PC-3 (cell line): ENCODE measurements at regions not wholly inside any gene's neighbourhood (a gene's known extent, or its start where the extent isn't known, plus 50 kb on each side); places are given as distances from the start of the nearest gene placed in this dataset.

Experiments used
- ATAC-seq: fragments of 200-7000 bp; cut with Tn5 transposase; 2 replicates; pipeline ENCODE4 v1.9.1; 2020; ENCODE audit warnings: mild to moderate bottlenecking, moderate library complexity
- BruUV-seq: library from RNA; stranded (reverse); fragments of 400-500 nt; replicated peaks from 2 replicates; lab custom pipeline; 2021; lab: Mats Ljungman, UMichigan
- CTCF ChIA-PET: fragments of 300-600 bp; sonication (Branson Sonifier 250); formaldehyde crosslinking; loops from one replicate; lab custom pipeline; 2022; ENCODE audit warnings: antibody characterized with exemption; lab: Charles Lee
- POLR2A ChIA-PET: fragments of 300-600 bp; sonication (Branson Sonifier 250); formaldehyde crosslinking; loops from one replicate; lab custom pipeline; 2022; ENCODE audit warnings: antibody characterized with exemption; ENCODE audit not compliant: unreplicated experiment; lab: Charles Lee
- DNase-seq: peaks from one replicate; pipeline ENCODE4 v3.0.0-alpha.2; 2015
- H2AFZ ChIP-seq: fragments of 300-600 bp; sonication (generic); 2 replicates; pipeline ENCODE4 v1.6.0; 2016; ENCODE audit warnings: antibody characterized with exemption, low read length
- H3F3A ChIP-seq: fragments of 300-600 bp; sonication (generic); one replicate; pipeline ENCODE4 v1.6.0; 2017; ENCODE audit warnings: antibody characterized with exemption, low read length, control low read depth, mild to moderate bottlenecking; ENCODE audit not compliant: unreplicated experiment
- H3K27ac ChIP-seq: fragments of 300-600 bp; sonication (generic); 2 replicates; pipeline ENCODE4 v1.5.1; 2016; ENCODE audit warnings: mild to moderate bottlenecking, low read length
- H3K27me3 ChIP-seq: fragments of 300-600 bp; sonication (generic); 2 replicates; pipeline ENCODE4 v1.6.1; 2016; ENCODE audit warnings: low read length, mixed read lengths
- H3K36me3 ChIP-seq: fragments of 300-600 bp; sonication (generic); 2 replicates; pipeline ENCODE4 v1.6.1; 2016; ENCODE audit warnings: low read depth, mixed run types, low read length, mixed read lengths
- H3K4me1 ChIP-seq: fragments of 300-600 bp; sonication (generic); 2 replicates; pipeline ENCODE4 v1.5.1; 2016; ENCODE audit warnings: low read length; ENCODE audit not compliant: insufficient read depth
- H3K4me2 ChIP-seq: fragments of 300-600 bp; sonication (generic); 2 replicates; pipeline ENCODE4 v1.6.0; 2016; ENCODE audit warnings: low read length
- H3K4me3 ChIP-seq: fragments of 300-600 bp; sonication (generic); 2 replicates; pipeline ENCODE4 v1.5.1; 2016; ENCODE audit warnings: mild to moderate bottlenecking, low read length, mixed read lengths
- H3K79me2 ChIP-seq: fragments of 300-600 bp; sonication (generic); 2 replicates; pipeline ENCODE4 v1.6.1; 2017; ENCODE audit warnings: low read length, mixed read lengths
- H3K9ac ChIP-seq: fragments of 300-600 bp; sonication (generic); 2 replicates; pipeline ENCODE4 v1.6.0; 2016; ENCODE audit warnings: mild to moderate bottlenecking, low read length
- H3K9me2 ChIP-seq: fragments of 300-600 bp; sonication (generic); replicated peaks from 2 replicates; pipeline ENCODE4 v1.6.1; 2016; ENCODE audit warnings: mixed run types, low read length, mixed read lengths
- H3K9me3 ChIP-seq: fragments of 300-600 bp; sonication (generic); 2 replicates; pipeline ENCODE4 v1.6.1; 2016; ENCODE audit warnings: low read length, mixed read lengths
- H4K20me1 ChIP-seq: fragments of 300-600 bp; sonication (generic); 2 replicates; pipeline ENCODE4 v1.6.1; 2016; ENCODE audit warnings: low read length, mixed read lengths
- CTCF ChIP-seq: fragments of 300-600 bp; sonication (generic); conservative IDR thresholded peaks from 2 replicates; pipeline ENCODE4 v1.5.1; 2017; ENCODE audit warnings: antibody characterized with exemption, low read depth, mild to moderate bottlenecking, low read length
- EZH2 ChIP-seq: fragments of 300-600 bp; sonication (generic); IDR thresholded peaks from one replicate; pipeline ENCODE4 v1.6.1; 2017; ENCODE audit warnings: antibody characterized with exemption, mild to moderate bottlenecking, low read length; ENCODE audit not compliant: unreplicated experiment
- EZH2phosphoT487 ChIP-seq: fragments of 300-600 bp; sonication (generic); IDR thresholded peaks from 2 replicates; pipeline ENCODE4 v1.6.1; 2018; ENCODE audit warnings: mild to moderate bottlenecking, antibody characterized with exemption, low read length, borderline replicate concordance
- intact Hi-C: fragments of 100-400 bp; cut with micrococcal nuclease; formaldehyde crosslinking; loops from 2 replicates; pipeline ENCODE4 v1.9.0; 2023

DNA sequence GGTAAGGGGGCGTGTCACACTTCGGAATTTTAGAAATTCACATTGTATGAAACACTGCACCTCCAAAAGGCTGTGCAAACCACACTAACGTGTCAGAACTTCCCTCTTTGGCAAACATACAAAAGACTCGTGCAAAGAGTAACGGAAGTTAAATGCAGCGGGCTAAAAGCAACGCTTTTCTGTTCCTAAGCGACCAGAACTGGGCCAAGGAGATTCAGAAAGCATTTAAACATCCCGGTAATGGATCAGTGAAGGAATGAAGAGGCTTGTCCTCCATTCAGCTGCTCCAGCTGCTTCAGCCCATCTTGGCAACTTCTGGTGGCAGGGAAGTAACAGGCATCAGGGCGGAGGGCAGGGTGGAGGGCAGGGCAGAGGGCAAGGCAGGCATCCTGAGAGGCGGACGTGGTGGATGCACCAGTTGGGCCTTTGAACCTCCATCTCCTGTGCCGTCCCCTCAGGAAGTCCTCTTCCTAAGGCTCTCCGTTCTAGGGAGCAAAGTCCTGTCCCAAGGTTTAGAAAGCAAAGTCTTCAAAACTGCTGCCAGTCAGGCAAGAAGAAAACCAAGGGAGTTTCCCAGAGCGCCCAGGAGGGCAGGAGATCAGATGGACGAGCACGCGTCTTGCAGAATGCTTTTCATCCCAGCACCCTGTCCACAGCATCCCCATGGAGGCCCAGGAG is 230.7 kb downstream of the ZNF516 start:
- H3K4me2 ChIP-seq: no peak overlapping the region
- no peak for DNase-seq

GRCh38 chr18:76263046-76264005 is 231.7 kb downstream of the ZNF516 start:
- Histone ChIP-seq H3K27me3 (peaks cover 81% of the 10 kb centered on the region), H3K27ac (no peak overlapping the region), H3K4me1 (no peaks in the 10 kb centered on the region), H3F3A (no peaks in the 10 kb centered on the region), H3K4me2 (no peak overlapping the region), H2AFZ (no peak overlapping the region), H3K9me3 (no peaks in the 10 kb centered on the region), H4K20me1 (no peaks in the 10 kb centered on the region), H3K9me2 (no peaks in the 10 kb centered on the region), H3K36me3 (no peaks in the 10 kb centered on the region), H3K4me3 (no peak overlapping the region), H3K9ac (no peak overlapping the region), H3K79me2 (no peaks in the 10 kb centered on the region)
- CTCF ChIA-PET: interaction anchor here (0.7 kb wide), 1 partner anchor 398 kb away, joined by 3 read pairs; no protein-coding TSS in a partner anchor
- no TSS peak for BruUV-seq
- DNase-seq: no peak
- ATAC-seq: no peak
- POLR2A ChIA-PET: no interaction called here
- TF ChIP-seq CTCF (no peak), EZH2 (no peak), EZH2phosphoT487 (no peak)
- intact Hi-C loops: no loop called here

More for the DNA sequence above, 230.7 kb downstream of the ZNF516 start:
- ChIA-PET CTCF (no interaction called here), POLR2A (no interaction called here)
- H3K4me1 ChIP-seq: no peaks in the 10 kb centered on the region
- TF ChIP-seq EZH2: no peak
- TF ChIP-seq CTCF: no peak
- no peak for TF ChIP-seq EZH2phosphoT487
- H3K36me3 ChIP-seq: no peaks in the 10 kb centered on the region
- H3K27ac ChIP-seq: no peak overlapping the region
- peaks cover 73% of the 10 kb centered on the region for H3K27me3 ChIP-seq
- intact Hi-C loops: no loop called here
- BruUV-seq: no TSS peak
- H3F3A ChIP-seq: no peaks in the 10 kb centered on the region
- H3K9me3 ChIP-seq: no peaks in the 10 kb centered on the region
- H4K20me1 ChIP-seq: no peaks in the 10 kb centered on the region
- no peaks in the 10 kb centered on the region for H3K9me2 ChIP-seq
- no peak overlapping the region for H2AFZ ChIP-seq
- H3K9ac ChIP-seq: no peak overlapping the region
- no peak for ATAC-seq
- no peaks in the 10 kb centered on the region for H3K79me2 ChIP-seq
- H3K4me3 ChIP-seq: no peak overlapping the region
